DMS79 treated with DMSO at 0.1 percent for 48 hours (cell line): ENCODE measurements at regions not wholly inside any gene's neighbourhood (a gene's known extent, or its start where the extent isn't known, plus 50 kb on each side); places are given as distances from the start of the nearest gene placed in this dataset.
"Not testable (repeated sequence)": the region's sequence is repeated elsewhere in the genome, so short reads cannot be mapped to it uniquely, and the experiment has no call there.

Source experiments
- DNase-seq: peaks from one replicate; lab custom pipeline; 2025; lab: John Stamatoyannopoulos, UW

- peak; percentile 39 for DNase-seq
These were observed 154.2 kb downstream of the FHIP1A start for GRCh38 chr4:151563194-151563593.

- no peak for DNase-seq
These were observed 155.3 kb downstream of the FHIP1A start for GRCh38 chr4:151564321-151564720.

GRCh38 chr4:151565583-151565982 is 156.6 kb downstream of the FHIP1A start:
- no peak for DNase-seq

- DNase-seq, result no peak
These were observed 157.1 kb downstream of the FHIP1A start for GRCh38 chr4:151566053-151566452.

- DNase-seq, result no peak
These were observed 158.1 kb downstream of the FHIP1A start for GRCh38 chr4:151567056-151567455.

- DNase-seq, result no peak
These were observed 160.0 kb downstream of the FHIP1A start for GRCh38 chr4:151568966-151569365.

- DNase-seq, result peak; percentile 58
These were observed 160.7 kb downstream of the FHIP1A start for GRCh38 chr4:151569650-151570049.

- no peak for DNase-seq
These were observed 164.5 kb downstream of the FHIP1A start for GRCh38 chr4:151573474-151573873.

GRCh38 chr4:151573945-151574344 is 165.0 kb downstream of the FHIP1A start:
- DNase-seq, result no peak

- DNase-seq, result no peak
These were observed 166.0 kb downstream of the FHIP1A start for GRCh38 chr4:151574968-151575367.

GRCh38 chr4:151575646-151576045 is 166.7 kb downstream of the FHIP1A start:
- no peak for DNase-seq

- no peak for DNase-seq
These were observed 167.7 kb downstream of the FHIP1A start for GRCh38 chr4:151576627-151577026.

- DNase-seq, result no peak
These were observed 172.6 kb downstream of the FHIP1A start for GRCh38 chr4:151581570-151581969.

- no peak for DNase-seq
These were observed 173.1 kb downstream of the FHIP1A start for GRCh38 chr4:151582098-151582497.

- no peak for DNase-seq
These were observed 174.4 kb downstream of the FHIP1A start for GRCh38 chr4:151583157-151583914.

GRCh38 chr4:151584101-151584500 is 175.1 kb downstream of the FHIP1A start:
- DNase-seq, result no peak

GRCh38 chr4:151595629-151596028 is 165.2 kb downstream of the GATB start:
- DNase-seq, result not testable (repeated sequence)

- not testable (repeated sequence) for DNase-seq
These were observed 163.1 kb downstream of the GATB start for GRCh38 chr4:151597691-151598090.

- DNase-seq, result no peak
These were observed 160.9 kb downstream of the GATB start for GRCh38 chr4:151599863-151600262.

GRCh38 chr4:151600432-151600831 is 160.4 kb downstream of the GATB start:
- no peak for DNase-seq

GRCh38 chr4:151603377-151603776 is 157.4 kb downstream of the GATB start:
- no peak for DNase-seq

- no peak for DNase-seq
These were observed 156.6 kb downstream of the GATB start for GRCh38 chr4:151604238-151604637.

GRCh38 chr4:151605215-151605614 is 155.6 kb downstream of the GATB start:
- DNase-seq, result no peak

- no peak for DNase-seq
These were observed 154.7 kb downstream of the GATB start for GRCh38 chr4:151606061-151606460.
